ENCODE measurements at regions not wholly inside any gene's neighbourhood (a gene's known extent, or its start where the extent isn't known, plus 50 kb on each side); places are given as distances from the start of the nearest gene placed in this dataset.
"Not testable (repeated sequence)": the region's sequence is repeated elsewhere in the genome, so short reads cannot be mapped to it uniquely, and the experiment has no call there.

GRCh38 chr13:111494641-111495040 is 174.2 kb downstream of the TEX29 start:
- no peak for TF ChIP-seq EP300 (conservative IDR thresholded peaks at IDR 0.05; ENCODE audit: poor library complexity, severe bottlenecking)
- no peak for TF ChIP-seq TAF1 (IDR thresholded peaks at IDR 0.05; ENCODE audit: low read depth)
- no peak for TF ChIP-seq SMC3 (conservative IDR thresholded peaks at IDR 0.05; ENCODE audit: poor library complexity)
- no peak for TF ChIP-seq RAD21 (conservative IDR thresholded peaks at IDR 0.05)
- no peak for TF ChIP-seq POLR2AphosphoS5 (IDR thresholded peaks at IDR 0.05)
- Histone ChIP-seq H2AFZ (ENCODE audit: low read depth, low read length) (no peak overlapping the region), H3K4me3 (ENCODE audit: low read length) (no peak overlapping the region), H3K9me2 (ENCODE audit: insufficient read depth, low read length) (no peaks in the 10 kb centered on the region), H3K27me3 (ENCODE audit: insufficient read depth, low read depth, low read length) (no peaks in the 10 kb centered on the region), H3K27ac (ENCODE audit: low read length) (no peak overlapping the region), H3K9ac (ENCODE audit: low read length) (no peak overlapping the region), H3K4me2 (ENCODE audit: low read length) (no peak overlapping the region), H4K20me1 (ENCODE audit: insufficient read depth) (no peaks in the 10 kb centered on the region), H3K79me2 (replicated peaks; ENCODE audit: insufficient read depth, low read length) (no peaks in the 10 kb centered on the region), H3F3A (ENCODE audit: insufficient read depth, low read length, poor library complexity, severe bottlenecking) (no peaks in the 10 kb centered on the region), H3K9me3 (ENCODE audit: low read length) (no peaks in the 10 kb centered on the region), H3K36me3 (ENCODE audit: insufficient read depth, low read length) (no peaks in the 10 kb centered on the region)

GRCh38 chr13:111501596-111502535 is 181.4 kb downstream of the TEX29 start:
- not testable (repeated sequence) for H3K9me2 ChIP-seq (ENCODE audit: insufficient read depth, low read length); H3K27ac ChIP-seq (ENCODE audit: low read length); H3K4me2 ChIP-seq (ENCODE audit: low read length); H3F3A ChIP-seq (ENCODE audit: insufficient read depth, low read length, poor library complexity, severe bottlenecking); H3K79me2 ChIP-seq (replicated peaks; ENCODE audit: insufficient read depth, low read length); H3K9ac ChIP-seq (ENCODE audit: low read length); H3K27me3 ChIP-seq (ENCODE audit: insufficient read depth, low read depth, low read length); H3K4me3 ChIP-seq (ENCODE audit: low read length); H3K36me3 ChIP-seq (ENCODE audit: insufficient read depth, low read length); H2AFZ ChIP-seq (ENCODE audit: low read depth, low read length); H4K20me1 ChIP-seq (ENCODE audit: insufficient read depth); H3K9me3 ChIP-seq (ENCODE audit: low read length)

- Histone ChIP-seq H3K9ac (ENCODE audit: low read length) (no peak overlapping the region), H3K36me3 (ENCODE audit: insufficient read depth, low read length) (no peaks in the 10 kb centered on the region), H3K79me2 (replicated peaks; ENCODE audit: insufficient read depth, low read length) (no peaks in the 10 kb centered on the region), H3K27me3 (ENCODE audit: insufficient read depth, low read depth, low read length) (no peaks in the 10 kb centered on the region), H3K9me2 (ENCODE audit: insufficient read depth, low read length) (no peaks in the 10 kb centered on the region), H4K20me1 (ENCODE audit: insufficient read depth) (no peaks in the 10 kb centered on the region), H3K9me3 (ENCODE audit: low read length) (no peaks in the 10 kb centered on the region), H3K4me2 (ENCODE audit: low read length) (no peak overlapping the region), H2AFZ (ENCODE audit: low read depth, low read length) (no peak overlapping the region), H3F3A (ENCODE audit: insufficient read depth, low read length, poor library complexity, severe bottlenecking) (no peaks in the 10 kb centered on the region), H3K27ac (ENCODE audit: low read length) (no peak overlapping the region), H3K4me3 (ENCODE audit: low read length) (no peak overlapping the region)
- no peak for TF ChIP-seq TAF1 (IDR thresholded peaks at IDR 0.05; ENCODE audit: low read depth)
- no peak for TF ChIP-seq MXI1 (conservative IDR thresholded peaks at IDR 0.05; ENCODE audit: poor library complexity, severe bottlenecking)
- TF ChIP-seq RAD21 (conservative IDR thresholded peaks at IDR 0.05): no peak
- no peak for TF ChIP-seq CTCF (IDR thresholded peaks at IDR 0.05; ENCODE audit: poor library complexity, severe bottlenecking)
- no peak for TF ChIP-seq REST (IDR thresholded peaks at IDR 0.05; ENCODE audit: borderline replicate concordance)
- TF ChIP-seq SMC3 (conservative IDR thresholded peaks at IDR 0.05; ENCODE audit: poor library complexity): no peak
- TF ChIP-seq POLR2AphosphoS5 (IDR thresholded peaks at IDR 0.05): no peak
- no peak for TF ChIP-seq EP300 (conservative IDR thresholded peaks at IDR 0.05; ENCODE audit: poor library complexity, severe bottlenecking)
- TF ChIP-seq EZH2 (IDR thresholded peaks at IDR 0.05; ENCODE audit: borderline replicate concordance, insufficient read depth, low read length, poor library complexity, severe bottlenecking): no peak
Observed at GRCh38 chr13:111502957-111503356, 182.5 kb downstream of the TEX29 start.
